Panc1 (cell line): ENCODE measurements at regions not wholly inside any gene's neighbourhood (a gene's known extent, or its start where the extent isn't known, plus 50 kb on each side); places are given as distances from the start of the nearest gene placed in this dataset.
"Not testable (repeated sequence)": the region's sequence is repeated elsewhere in the genome, so short reads cannot be mapped to it uniquely, and the experiment has no call there.

Source experiments
- ATAC-seq: fragments of 200-7000 bp; cut with Tn5 transposase; 2 replicates; pipeline ENCODE4 v1.9.1; 2020; ENCODE audit warnings: mild to moderate bottlenecking, moderate library complexity
- BruUV-seq: library from RNA; stranded (reverse); fragments of 400-500 nt; replicated peaks from 2 replicates; lab custom pipeline; 2021; lab: Mats Ljungman, UMichigan
- CTCF ChIA-PET: fragments of 300-600 bp; sonication (Branson Sonifier 250); formaldehyde crosslinking; loops from one replicate; lab custom pipeline; 2022; ENCODE audit warnings: antibody characterized with exemption; lab: Charles Lee
- POLR2A ChIA-PET: fragments of 300-600 bp; sonication (Branson Sonifier 250); formaldehyde crosslinking; loops from one replicate; lab custom pipeline; 2022; ENCODE audit warnings: antibody characterized with exemption; lab: Charles Lee
- DNase-seq: peaks from one replicate; pipeline ENCODE4 v3.0.0-alpha.2; 2010; ENCODE audit warnings: low read depth, low spot score
- H3K27ac ChIP-seq: 2 replicates; pipeline ENCODE4 v1.5.1; 2011; ENCODE audit warnings: mild to moderate bottlenecking, low read length, inconsistent platforms
- H3K27me3 ChIP-seq: fragments of 200-500 bp; sonication (Bioruptor generic); 2 replicates; pipeline ENCODE4 v1.6.0; 2014; ENCODE audit warnings: low read length, inconsistent platforms; ENCODE audit not compliant: control insufficient read depth, insufficient read depth
- H3K36me3 ChIP-seq: fragments of 200-500 bp; sonication (Bioruptor generic); 2 replicates; pipeline ENCODE4 v1.5.1; 2014; ENCODE audit warnings: inconsistent platforms, mild to moderate bottlenecking, low read length, moderate library complexity; ENCODE audit not compliant: control insufficient read depth, insufficient read depth
- H3K4me1 ChIP-seq: 2 replicates; pipeline ENCODE4 v1.5.1; 2011; ENCODE audit warnings: inconsistent platforms, mild to moderate bottlenecking, low read length, moderate library complexity; ENCODE audit not compliant: control insufficient read depth, insufficient read depth
- H3K4me3 ChIP-seq, 2 experiments: 2 replicates each; pipeline ENCODE4 v1.5.1; 2011 to 2012; ENCODE audit warnings: low read depth in 2 of 2, low read length in 2 of 2, mild to moderate bottlenecking in 2 of 2, inconsistent platforms in 1 of 2, moderate library complexity in 1 of 2
- H3K9me3 ChIP-seq: fragments of 200-500 bp; sonication (Bioruptor generic); 2 replicates; pipeline ENCODE4 v1.5.1; 2014; ENCODE audit warnings: low read depth, mild to moderate bottlenecking, inconsistent platforms, low read length, moderate library complexity; ENCODE audit not compliant: control insufficient read depth, insufficient read depth
- CTCF ChIP-seq: fragments of 450-650 bp; IDR thresholded peaks from 2 replicates; pipeline ENCODE4 v1.5.1; 2017; ENCODE audit warnings: mild to moderate bottlenecking
- POLR2AphosphoS5 ChIP-seq: IDR thresholded peaks from 2 replicates; pipeline ENCODE4 v1.6.1; 2012; ENCODE audit warnings: mild to moderate bottlenecking, low read depth, low read length, moderate library complexity
- REST ChIP-seq, 2 experiments: IDR thresholded peaks; 2 replicates each; pipeline ENCODE4 v1.6.1; 2011 to 2012; ENCODE audit warnings: low read depth in 2 of 2, control low read depth in 1 of 2, low read length in 1 of 2, mild to moderate bottlenecking in 1 of 2, moderate library complexity in 1 of 2; ENCODE audit not compliant: insufficient read depth in 1 of 2
- SIN3A ChIP-seq: IDR thresholded peaks from 2 replicates; pipeline ENCODE4 v1.6.1; 2012; ENCODE audit warnings: low read depth, mild to moderate bottlenecking, low read length, moderate library complexity, borderline replicate concordance; ENCODE audit not compliant: insufficient read depth
- TCF7L2 ChIP-seq: IDR thresholded peaks from 2 replicates; pipeline ENCODE4 v1.6.1; 2011; ENCODE audit warnings: mild to moderate bottlenecking, low read depth, low read length, inconsistent platforms
- in situ Hi-C: cut with HindIII; loops from 2 replicates; pipeline ENCODE4 v1.10.0; 2016; ENCODE audit warnings: low sequenced_read_pairs, low pct_unique_long_range_greater_than_20kb
- intact Hi-C: fragments of 100-400 bp; cut with micrococcal nuclease; formaldehyde crosslinking; loops from one replicate; pipeline ENCODE4 v1.10.0; 2022; ENCODE audit not compliant: unreplicated experiment

- DNase-seq (no peak), ATAC-seq (no peak)
- intact Hi-C loops (no loop called here), in situ Hi-C loops (no loop called here)
- BruUV-seq = no TSS peak
- no peaks in the 10 kb centered on the region for H3K9me3 ChIP-seq
- H3K27me3 ChIP-seq = peaks cover 11% of the 10 kb centered on the region
- ChIA-PET POLR2A (no interaction called here), CTCF (no interaction called here)
- no peak overlapping the region for H3K27ac ChIP-seq
- no peaks in the 10 kb centered on the region; the same call in 1 of the 2 replicates for H3K36me3 ChIP-seq
- H3K4me3 ChIP-seq = no peak overlapping the region
- TF ChIP-seq SIN3A (no peak), TCF7L2 (no peak), CTCF (no peak), POLR2AphosphoS5 (no peak), REST (IDR thresholded peaks at IDR 0.05; ENCODE audit: insufficient read depth in 1 of 2, low read depth in 2 of 2, low read length in 1 of 2) (no peak)
- no peaks in the 10 kb centered on the region for H3K4me1 ChIP-seq
Observed at GRCh38 chr17:51366866-51367265, 106.5 kb downstream of the UTP18 start.

GRCh38 chr17:51367836-51368235 lies 107.5 kb downstream of the UTP18 start:
- ATAC-seq, H3K27ac ChIP-seq, H3K9me3 ChIP-seq, CTCF ChIA-PET, H3K4me3 ChIP-seq, H3K36me3 ChIP-seq, intact Hi-C loops, in situ Hi-C loops, POLR2A ChIA-PET, H3K4me1 ChIP-seq, DNase-seq, BruUV-seq: not testable (repeated sequence)
- H3K27me3 ChIP-seq = peaks cover 11% of the 10 kb centered on the region

- Histone ChIP-seq H3K4me3 (no peak overlapping the region), H3K27ac (no peak overlapping the region), H3K9me3 (no peaks in the 10 kb centered on the region), H3K4me1 (no peaks in the 10 kb centered on the region), H3K36me3 (no peaks in the 10 kb centered on the region; the same call in 1 of the 2 replicates), H3K27me3 (peaks cover 5% of the 10 kb centered on the region; the same call in 1 of the 2 replicates)
- TF ChIP-seq POLR2AphosphoS5 = no peak
- peak; percentile 87 for TF ChIP-seq CTCF
- no peak for TF ChIP-seq REST (IDR thresholded peaks at IDR 0.05; ENCODE audit: insufficient read depth in 1 of 2, low read depth in 2 of 2, low read length in 1 of 2)
- no peak for TF ChIP-seq SIN3A
- TF ChIP-seq TCF7L2 = no peak
- ATAC-seq (peak; percentile 94), DNase-seq (peak; percentile 28)
- CTCF ChIA-PET = interaction anchor here (0.7 to 1.1 kb wide), 7 partner anchors 40 to 839 kb away, joined by 3 to 12 read pairs (median 4); no protein-coding TSS in a partner anchor
- intact Hi-C loops (loop anchor here (2.0 to 10.0 kb wide), 3 partner anchors 163 to 733 kb away; no protein-coding TSS in a partner anchor), in situ Hi-C loops (no loop called here)
- POLR2A ChIA-PET = interaction anchor here (0.6 kb wide), 1 partner anchor 84 kb away, joined by 6 read pairs; no protein-coding TSS in a partner anchor
- BruUV-seq = no TSS peak
Observed at GRCh38 chr17:51371732-51372151, 111.4 kb downstream of the UTP18 start.
